SK-N-SH treated with all-trans-retinoic acid at 6 μM for 48 hours (cell line): ENCODE measurements at regions not wholly inside any gene's neighbourhood (a gene's known extent, or its start where the extent isn't known, plus 50 kb on each side); places are given as distances from the start of the nearest gene placed in this dataset.

Experiments used
- ARNTL ChIP-seq: fragments of 450-650 bp; formaldehyde crosslinking; IDR thresholded peaks from 2 replicates; pipeline ENCODE4 v1.5.0; 2020; ENCODE audit warnings: low read depth, mild to moderate bottlenecking, moderate library complexity, borderline replicate concordance
- CSDC2 ChIP-seq: fragments of 250-450 bp; sonication (Bioruptor Pico); IDR thresholded peaks from 2 replicates; pipeline ENCODE4 v1.5.0; 2020; ENCODE audit warnings: mild to moderate bottlenecking, moderate library complexity
- GLIS3 ChIP-seq: fragments of 250-450 bp; sonication (Bioruptor Pico); IDR thresholded peaks from 2 replicates; pipeline ENCODE4 v1.5.0; 2020; ENCODE audit warnings: mild to moderate bottlenecking, moderate library complexity
- RARB ChIP-seq: fragments of 250-450 bp; sonication (Bioruptor Pico); IDR thresholded peaks from 2 replicates; pipeline ENCODE4 v1.8.0; 2021; ENCODE audit warnings: mild to moderate bottlenecking, moderate library complexity
- TCF4 ChIP-seq: fragments of 250-450 bp; sonication (Bioruptor Pico); IDR thresholded peaks from 2 replicates; pipeline ENCODE4 v1.8.0; 2021; ENCODE audit warnings: mild to moderate bottlenecking, moderate library complexity, borderline replicate concordance
- ZC3H10 ChIP-seq: fragments of 250-450 bp; sonication (Bioruptor Pico); IDR thresholded peaks from 2 replicates; pipeline ENCODE4 v1.5.1; 2021; ENCODE audit warnings: mild to moderate bottlenecking, moderate library complexity
- ZFP3 ChIP-seq: fragments of 250-450 bp; sonication (Bioruptor Pico); IDR thresholded peaks from 2 replicates; pipeline ENCODE4 v1.5.0; 2020; ENCODE audit warnings: mild to moderate bottlenecking, moderate library complexity
- ZNF565 ChIP-seq: fragments of 450-650 bp; formaldehyde crosslinking; conservative IDR thresholded peaks from 2 replicates; pipeline ENCODE4 v1.5.0; 2020; ENCODE audit warnings: low read depth, mild to moderate bottlenecking, moderate library complexity
- ZNF70 ChIP-seq: fragments of 450-650 bp; formaldehyde crosslinking; IDR thresholded peaks from 2 replicates; pipeline ENCODE4 v1.5.0; 2020; ENCODE audit warnings: mild to moderate bottlenecking, moderate library complexity
- TF ChIP-seq, protein P1 (sequence below): fragments of 250-450 bp; sonication (Bioruptor Pico); IDR thresholded peaks from 2 replicates; pipeline ENCODE4 v1.8.0; 2020; ENCODE audit warnings: mild to moderate bottlenecking, moderate library complexity, borderline replicate concordance
- TF ChIP-seq, protein P2 (sequence below): fragments of 250-450 bp; sonication (Bioruptor Pico); IDR thresholded peaks from 2 replicates; pipeline ENCODE4 v1.5.1; 2020; ENCODE audit warnings: low read depth, mild to moderate bottlenecking, moderate library complexity
- TF ChIP-seq, protein P3 (sequence below): fragments of 250-450 bp; sonication (Bioruptor Pico); IDR thresholded peaks from 2 replicates; pipeline ENCODE4 v1.8.0; 2021; ENCODE audit warnings: low read depth, mild to moderate bottlenecking, moderate library complexity, borderline replicate concordance

DNA sequence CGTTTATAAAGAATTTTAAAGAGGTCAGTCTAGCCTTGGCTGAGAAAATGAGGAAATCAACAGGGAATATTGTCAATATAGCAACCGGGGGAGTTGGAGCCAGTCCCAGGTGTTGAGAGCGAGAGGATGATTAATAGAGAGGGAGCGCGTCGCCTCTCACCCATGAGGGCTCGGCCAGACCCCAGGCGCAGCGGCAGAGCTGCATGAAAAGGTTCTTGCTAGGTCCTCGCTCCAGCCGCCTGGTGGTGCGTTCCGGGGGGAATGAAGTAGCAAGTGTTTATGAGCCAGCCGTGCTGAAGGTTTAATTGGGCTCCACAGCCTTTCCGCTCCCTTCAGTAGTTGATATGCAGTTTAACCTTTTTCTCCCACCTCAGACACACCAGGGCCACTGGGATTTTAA is 167.3 kb upstream of the IRX1 start:
- TF ChIP-seq ARNTL (CRISPR knock-in tag) (no peak), ZNF70 (CRISPR knock-in tag) (no peak), RARB (CRISPR knock-in tag) (no peak), ZC3H10 (no peak), ZFP3 (CRISPR knock-in tag) (no peak), CSDC2 (no peak), GLIS3 (CRISPR knock-in tag) (no peak), TCF4 (CRISPR knock-in tag) (no peak), ZNF565 (CRISPR knock-in tag) (no peak)
- TF ChIP-seq, protein P1, sequence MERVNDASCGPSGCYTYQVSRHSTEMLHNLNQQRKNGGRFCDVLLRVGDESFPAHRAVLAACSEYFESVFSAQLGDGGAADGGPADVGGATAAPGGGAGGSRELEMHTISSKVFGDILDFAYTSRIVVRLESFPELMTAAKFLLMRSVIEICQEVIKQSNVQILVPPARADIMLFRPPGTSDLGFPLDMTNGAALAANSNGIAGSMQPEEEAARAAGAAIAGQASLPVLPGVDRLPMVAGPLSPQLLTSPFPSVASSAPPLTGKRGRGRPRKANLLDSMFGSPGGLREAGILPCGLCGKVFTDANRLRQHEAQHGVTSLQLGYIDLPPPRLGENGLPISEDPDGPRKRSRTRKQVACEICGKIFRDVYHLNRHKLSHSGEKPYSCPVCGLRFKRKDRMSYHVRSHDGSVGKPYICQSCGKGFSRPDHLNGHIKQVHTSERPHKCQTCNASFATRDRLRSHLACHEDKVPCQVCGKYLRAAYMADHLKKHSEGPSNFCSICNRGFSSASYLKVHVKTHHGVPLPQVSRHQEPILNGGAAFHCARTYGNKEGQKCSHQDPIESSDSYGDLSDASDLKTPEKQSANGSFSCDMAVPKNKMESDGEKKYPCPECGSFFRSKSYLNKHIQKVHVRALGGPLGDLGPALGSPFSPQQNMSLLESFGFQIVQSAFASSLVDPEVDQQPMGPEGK (CRISPR knock-in tag) = no peak
- TF ChIP-seq, protein P2, sequence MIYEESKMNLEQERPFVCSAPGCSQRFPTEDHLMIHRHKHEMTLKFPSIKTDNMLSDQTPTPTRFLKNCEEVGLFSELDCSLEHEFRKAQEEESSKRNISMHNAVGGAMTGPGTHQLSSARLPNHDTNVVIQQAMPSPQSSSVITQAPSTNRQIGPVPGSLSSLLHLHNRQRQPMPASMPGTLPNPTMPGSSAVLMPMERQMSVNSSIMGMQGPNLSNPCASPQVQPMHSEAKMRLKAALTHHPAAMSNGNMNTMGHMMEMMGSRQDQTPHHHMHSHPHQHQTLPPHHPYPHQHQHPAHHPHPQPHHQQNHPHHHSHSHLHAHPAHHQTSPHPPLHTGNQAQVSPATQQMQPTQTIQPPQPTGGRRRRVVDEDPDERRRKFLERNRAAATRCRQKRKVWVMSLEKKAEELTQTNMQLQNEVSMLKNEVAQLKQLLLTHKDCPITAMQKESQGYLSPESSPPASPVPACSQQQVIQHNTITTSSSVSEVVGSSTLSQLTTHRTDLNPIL (CRISPR knock-in tag) = no peak
- TF ChIP-seq, protein P3, sequence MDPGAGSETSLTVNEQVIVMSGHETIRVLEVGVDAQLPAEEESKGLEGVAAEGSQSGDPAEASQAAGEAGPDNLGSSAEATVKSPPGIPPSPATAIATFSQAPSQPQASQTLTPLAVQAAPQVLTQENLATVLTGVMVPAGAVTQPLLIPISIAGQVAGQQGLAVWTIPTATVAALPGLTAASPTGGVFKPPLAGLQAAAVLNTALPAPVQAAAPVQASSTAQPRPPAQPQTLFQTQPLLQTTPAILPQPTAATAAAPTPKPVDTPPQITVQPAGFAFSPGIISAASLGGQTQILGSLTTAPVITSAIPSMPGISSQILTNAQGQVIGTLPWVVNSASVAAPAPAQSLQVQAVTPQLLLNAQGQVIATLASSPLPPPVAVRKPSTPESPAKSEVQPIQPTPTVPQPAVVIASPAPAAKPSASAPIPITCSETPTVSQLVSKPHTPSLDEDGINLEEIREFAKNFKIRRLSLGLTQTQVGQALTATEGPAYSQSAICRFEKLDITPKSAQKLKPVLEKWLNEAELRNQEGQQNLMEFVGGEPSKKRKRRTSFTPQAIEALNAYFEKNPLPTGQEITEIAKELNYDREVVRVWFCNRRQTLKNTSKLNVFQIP = no peak
